ENCODE measurements at regions not wholly inside any gene's neighbourhood (a gene's known extent, or its start where the extent isn't known, plus 50 kb on each side); places are given as distances from the start of the nearest gene placed in this dataset.
"Not testable (repeated sequence)": the region's sequence is repeated elsewhere in the genome, so short reads cannot be mapped to it uniquely, and the experiment has no call there.

GRCh38 chr1:200260597-200261335 lies 149.1 kb downstream of the ZNF281 start:
- Histone ChIP-seq H3K4me3 (replicated peaks in 1 of 4; ENCODE audit: control extremely low read depth in 1 of 4, insufficient read depth in 1 of 4, low read depth in 3 of 4, low read length in 4 of 4) (no peak overlapping the region), H3K27me3 (ENCODE audit: control insufficient read depth, insufficient read depth, low read length) (no peaks in the 10 kb centered on the region), H4K20me1 (ENCODE audit: control insufficient read depth, extremely low read depth, insufficient read depth, low read length) (no peaks in the 10 kb centered on the region), H3K4me2 (ENCODE audit: extremely low read depth, insufficient read depth, low read length) (no peak overlapping the region), H3K36me3 (ENCODE audit: control insufficient read depth, insufficient read depth, low read length) (no peaks in the 10 kb centered on the region), H2AFZ (ENCODE audit: low read length) (no peak overlapping the region), H3K79me2 (ENCODE audit: control insufficient read depth, insufficient read depth, low read length) (no peaks in the 10 kb centered on the region), H3K4me1 (ENCODE audit: control insufficient read depth, extremely low read depth, insufficient read depth, low read length) (no peaks in the 10 kb centered on the region), H3K27ac (ENCODE audit: insufficient read depth, low read length) (no peak overlapping the region), H3K9ac (ENCODE audit: insufficient read depth, low read length) (no peak overlapping the region), H3K9me3 (ENCODE audit: control insufficient read depth, insufficient read depth, low read depth, low read length) (no peaks in the 10 kb centered on the region)
- TF ChIP-seq EZH2 (IDR thresholded peaks at IDR 0.05; ENCODE audit: low read length, missing control alignments) (no peak), CTCF (conservative IDR thresholded peaks at IDR 0.05 in 1 of 2, IDR thresholded peaks at IDR 0.05 in 1 of 2; ENCODE audit: low read depth in 1 of 2, low read length in 2 of 2) (no peak)
- no peak for DNase-seq (ENCODE audit: low read depth in 2 of 2)

GRCh38 chr1:200258447-200259375 lies 151.1 kb downstream of the ZNF281 start:
- H4K20me1 ChIP-seq (ENCODE audit: control insufficient read depth, extremely low read depth, insufficient read depth, low read length) = no peaks in the 10 kb centered on the region
- no peaks in the 10 kb centered on the region for H3K9me3 ChIP-seq (ENCODE audit: control insufficient read depth, insufficient read depth, low read depth, low read length)
- H2AFZ ChIP-seq (ENCODE audit: low read length) = no peak overlapping the region
- no peaks in the 10 kb centered on the region for H3K4me1 ChIP-seq (ENCODE audit: control insufficient read depth, extremely low read depth, insufficient read depth, low read length)
- H3K9ac ChIP-seq (ENCODE audit: insufficient read depth, low read length) = no peak overlapping the region
- H3K27ac ChIP-seq (ENCODE audit: insufficient read depth, low read length) = no peak overlapping the region
- no peaks in the 10 kb centered on the region for H3K36me3 ChIP-seq (ENCODE audit: control insufficient read depth, insufficient read depth, low read length)
- peak in 1 of 2 donors; percentile 34 for DNase-seq (ENCODE audit: low read depth in 2 of 2)
- H3K79me2 ChIP-seq (ENCODE audit: control insufficient read depth, insufficient read depth, low read length) = no peaks in the 10 kb centered on the region
- no peak overlapping the region for H3K4me2 ChIP-seq (ENCODE audit: extremely low read depth, insufficient read depth, low read length)
- no peaks in the 10 kb centered on the region for H3K27me3 ChIP-seq (ENCODE audit: control insufficient read depth, insufficient read depth, low read length)
- TF ChIP-seq EZH2 (IDR thresholded peaks at IDR 0.05; ENCODE audit: low read length, missing control alignments) (no peak), CTCF (conservative IDR thresholded peaks at IDR 0.05 in 1 of 2, IDR thresholded peaks at IDR 0.05 in 1 of 2; ENCODE audit: low read depth in 1 of 2, low read length in 2 of 2) (peak; percentile 31 to 59)
- H3K4me3 ChIP-seq (replicated peaks in 1 of 4; ENCODE audit: control extremely low read depth in 1 of 4, insufficient read depth in 1 of 4, low read depth in 3 of 4, low read length in 4 of 4) = no peak overlapping the region

- H3K4me1 ChIP-seq (ENCODE audit: control insufficient read depth, extremely low read depth, insufficient read depth, low read length) = no peaks in the 10 kb centered on the region
- H3K4me3 ChIP-seq (replicated peaks in 1 of 4; ENCODE audit: control extremely low read depth in 1 of 4, insufficient read depth in 1 of 4, low read depth in 3 of 4, low read length in 4 of 4) = no peak overlapping the region
- H3K79me2 ChIP-seq (ENCODE audit: control insufficient read depth, insufficient read depth, low read length) = no peaks in the 10 kb centered on the region
- peak overlapping the region; percentile 32 for H2AFZ ChIP-seq (ENCODE audit: low read length)
- no peak for TF ChIP-seq CTCF (conservative IDR thresholded peaks at IDR 0.05 in 1 of 2, IDR thresholded peaks at IDR 0.05 in 1 of 2; ENCODE audit: low read depth in 1 of 2, low read length in 2 of 2)
- TF ChIP-seq EZH2 (IDR thresholded peaks at IDR 0.05; ENCODE audit: low read length, missing control alignments) = no peak
- H3K9ac ChIP-seq (ENCODE audit: insufficient read depth, low read length) = no peak overlapping the region
- no peaks in the 10 kb centered on the region for H4K20me1 ChIP-seq (ENCODE audit: control insufficient read depth, extremely low read depth, insufficient read depth, low read length)
- no peak overlapping the region for H3K27ac ChIP-seq (ENCODE audit: insufficient read depth, low read length)
- H3K4me2 ChIP-seq (ENCODE audit: extremely low read depth, insufficient read depth, low read length) = no peak overlapping the region
- no peak for DNase-seq (ENCODE audit: low read depth in 2 of 2)
- H3K36me3 ChIP-seq (ENCODE audit: control insufficient read depth, insufficient read depth, low read length) = no peaks in the 10 kb centered on the region
- no peaks in the 10 kb centered on the region for H3K9me3 ChIP-seq (ENCODE audit: control insufficient read depth, insufficient read depth, low read depth, low read length)
- H3K27me3 ChIP-seq (ENCODE audit: control insufficient read depth, insufficient read depth, low read length) = no peaks in the 10 kb centered on the region
Observed at GRCh38 chr1:200257235-200257634, 152.6 kb downstream of the ZNF281 start.

- not testable (repeated sequence) for H2AFZ ChIP-seq (ENCODE audit: low read length); H3K79me2 ChIP-seq (ENCODE audit: control insufficient read depth, insufficient read depth, low read length); H3K4me1 ChIP-seq (ENCODE audit: control insufficient read depth, extremely low read depth, insufficient read depth, low read length); H3K9me3 ChIP-seq (ENCODE audit: control insufficient read depth, insufficient read depth, low read depth, low read length); H3K4me3 ChIP-seq (replicated peaks in 1 of 4; ENCODE audit: control extremely low read depth in 1 of 4, insufficient read depth in 1 of 4, low read depth in 3 of 4, low read length in 4 of 4); H3K9ac ChIP-seq (ENCODE audit: insufficient read depth, low read length); H4K20me1 ChIP-seq (ENCODE audit: control insufficient read depth, extremely low read depth, insufficient read depth, low read length); H3K27ac ChIP-seq (ENCODE audit: insufficient read depth, low read length); H3K27me3 ChIP-seq (ENCODE audit: control insufficient read depth, insufficient read depth, low read length); H3K4me2 ChIP-seq (ENCODE audit: extremely low read depth, insufficient read depth, low read length); H3K36me3 ChIP-seq (ENCODE audit: control insufficient read depth, insufficient read depth, low read length)
- peak; percentile 8 to 64 for DNase-seq (ENCODE audit: low read depth in 2 of 2)
Observed at GRCh38 chr1:200254602-200255001, 155.2 kb downstream of the ZNF281 start.

Data from fibroblast of lung (primary cell).